C4-2B (cell line): ENCODE measurements at regions not wholly inside any gene's neighbourhood (a gene's known extent, or its start where the extent isn't known, plus 50 kb on each side); places are given as distances from the start of the nearest gene placed in this dataset.
A peak's percentile ranks its signal among the peaks of the same experiment; 100 is the strongest.

Source experiments
- CTCF ChIP-seq: fragments of 450-650 bp; conservative IDR thresholded peaks from 2 replicates; pipeline ENCODE4 v1.5.1; 2017; ENCODE audit warnings: mild to moderate bottlenecking
- ZFX ChIP-seq: fragments of 450-650 bp; IDR thresholded peaks from 2 replicates; pipeline ENCODE4 v1.6.1; 2017

- no peak for TF ChIP-seq CTCF
- TF ChIP-seq ZFX: 0 out of 2 replicates have a peak, but pooled peaks have one; percentile 7
These were observed 231.2 kb downstream of the FGF9 start for GRCh38 chr13:21901811-21902708.
